ENCODE measurements at regions not wholly inside any gene's neighbourhood (a gene's known extent, or its start where the extent isn't known, plus 50 kb on each side); places are given as distances from the start of the nearest gene placed in this dataset.

- Histone ChIP-seq H4K20me1 (ENCODE audit: low read length) (no peaks in the 10 kb centered on the region), H3K27me3 (ENCODE audit: low read length) (no peaks in the 10 kb centered on the region), H3K27ac (ENCODE audit: low read length) (no peak overlapping the region), H3K79me2 (ENCODE audit: low read length) (no peaks in the 10 kb centered on the region), H2AFZ (ENCODE audit: low read length) (no peak overlapping the region), H3K9me2 (replicated peaks; ENCODE audit: low read length) (no peaks in the 10 kb centered on the region), H3K9ac (ENCODE audit: low read length) (no peak overlapping the region), H3K4me2 (ENCODE audit: low read length) (no peak overlapping the region), H3K4me3 (ENCODE audit: low read length) (no peak overlapping the region), H3K4me1 (ENCODE audit: insufficient read depth, low read length) (no peaks in the 10 kb centered on the region), H3F3A (ENCODE audit: low read length, unreplicated experiment) (no peaks in the 10 kb centered on the region), H3K36me3 (ENCODE audit: low read depth, low read length) (no peaks in the 10 kb centered on the region), H3K9me3 (ENCODE audit: low read length) (no peaks in the 10 kb centered on the region)
- ChIA-PET POLR2A (ENCODE audit: unreplicated experiment) (no interaction called here), CTCF (no interaction called here)
- DNase-seq (no peak), ATAC-seq (no peak)
- intact Hi-C loops (cut with micrococcal nuclease) = no loop called here
- no TSS peak for BruUV-seq (replicated peaks)
- TF ChIP-seq EZH2 (IDR thresholded peaks at IDR 0.05; ENCODE audit: low read length, unreplicated experiment) = no peak
- TF ChIP-seq EZH2phosphoT487 (IDR thresholded peaks at IDR 0.05; ENCODE audit: borderline replicate concordance, low read length) = no peak
- no peak for TF ChIP-seq CTCF (conservative IDR thresholded peaks at IDR 0.05; ENCODE audit: low read depth, low read length)
Measured at GRCh38 chr13:73580513-73581267, 521.9 kb downstream of the KLF5 start.

DNA sequence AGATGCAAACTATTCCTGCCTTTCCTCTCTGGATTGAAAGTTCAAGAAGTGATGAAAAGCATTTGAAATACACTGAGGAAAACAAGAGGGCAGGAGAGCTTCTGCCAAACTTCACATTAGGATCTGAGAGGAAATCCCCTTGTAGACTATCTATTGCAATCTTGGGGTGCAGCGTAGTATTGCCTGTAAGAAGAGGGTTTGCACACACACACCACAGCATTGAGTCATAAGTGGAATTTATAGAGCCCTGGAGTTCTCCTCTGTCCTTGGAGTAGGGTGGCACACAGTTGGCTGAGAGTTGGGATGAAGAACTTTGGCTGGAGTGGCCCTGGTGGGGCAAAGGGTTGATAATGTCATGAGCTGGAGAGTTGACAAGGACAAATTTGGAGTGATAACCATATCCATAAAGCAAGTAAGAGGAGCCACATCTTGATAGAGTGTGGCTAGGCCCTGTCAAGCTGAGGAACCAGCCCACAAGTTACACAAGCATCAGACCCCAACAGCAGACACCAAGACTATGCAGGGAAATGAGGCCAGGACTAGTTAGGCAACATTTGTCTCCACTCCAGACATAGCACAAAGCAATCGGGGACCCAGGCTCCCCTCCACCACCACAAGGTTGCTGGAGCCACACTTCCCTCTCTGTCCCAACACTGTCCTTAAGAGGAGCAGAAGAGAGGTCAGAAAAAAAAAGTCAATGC lies 520.9 kb downstream of the KLF5 start:
- H3K27ac ChIP-seq (ENCODE audit: low read length) = no peak overlapping the region
- POLR2A ChIA-PET (ENCODE audit: unreplicated experiment) = no interaction called here

More for the DNA sequence above, 520.9 kb downstream of the KLF5 start:
- Histone ChIP-seq H3K36me3 (ENCODE audit: low read depth, low read length) (no peaks in the 10 kb centered on the region), H4K20me1 (ENCODE audit: low read length) (no peaks in the 10 kb centered on the region), H3K9me2 (replicated peaks; ENCODE audit: low read length) (no peaks in the 10 kb centered on the region), H3K4me1 (ENCODE audit: insufficient read depth, low read length) (no peaks in the 10 kb centered on the region), H3K9ac (ENCODE audit: low read length) (no peak overlapping the region), H3K4me2 (ENCODE audit: low read length) (no peak overlapping the region), H2AFZ (ENCODE audit: low read length) (no peak overlapping the region), H3K27me3 (ENCODE audit: low read length) (no peaks in the 10 kb centered on the region), H3F3A (ENCODE audit: low read length, unreplicated experiment) (no peaks in the 10 kb centered on the region), H3K4me3 (ENCODE audit: low read length) (no peak overlapping the region), H3K9me3 (ENCODE audit: low read length) (no peaks in the 10 kb centered on the region), H3K79me2 (ENCODE audit: low read length) (no peaks in the 10 kb centered on the region)
- no TSS peak for BruUV-seq (replicated peaks)
- DNase-seq (no peak), ATAC-seq (no peak)
- TF ChIP-seq CTCF (conservative IDR thresholded peaks at IDR 0.05; ENCODE audit: low read depth, low read length) (no peak), EZH2 (IDR thresholded peaks at IDR 0.05; ENCODE audit: low read length, unreplicated experiment) (no peak), EZH2phosphoT487 (IDR thresholded peaks at IDR 0.05; ENCODE audit: borderline replicate concordance, low read length) (no peak)
- intact Hi-C loops (cut with micrococcal nuclease) = no loop called here
- CTCF ChIA-PET = no interaction called here

Data from PC-3 (cell line).